ENCODE measurements at regions not wholly inside any gene's neighbourhood (a gene's known extent, or its start where the extent isn't known, plus 50 kb on each side); places are given as distances from the start of the nearest gene placed in this dataset.

- TF ChIP-seq POLR2AphosphoS5 (IDR thresholded peaks at IDR 0.05) (no peak), EP300 (IDR thresholded peaks at IDR 0.05; ENCODE audit: low read depth) (no peak)
Observed at GRCh38 chrX:39724544-39724943, 373.2 kb downstream of the BCOR start.

Data from transverse colon (tissue), 3 donors.